ENCODE measurements at regions not wholly inside any gene's neighbourhood (a gene's known extent, or its start where the extent isn't known, plus 50 kb on each side); places are given as distances from the start of the nearest gene placed in this dataset.

- TF ChIP-seq CTCF (IDR thresholded peaks at IDR 0.05; ENCODE audit: borderline replicate concordance, insufficient read depth, low read depth, low read length): no peak
- no peak overlapping the region for H3K4me3 ChIP-seq (ENCODE audit: low read depth, low read length)
Observed at GRCh38 chr4:89665662-89666061, 171.3 kb downstream of the SNCA start.

GRCh38 chr4:89664521-89664920 is 172.4 kb downstream of the SNCA start:
- TF ChIP-seq CTCF (IDR thresholded peaks at IDR 0.05; ENCODE audit: borderline replicate concordance, insufficient read depth, low read depth, low read length): no peak
- H3K4me3 ChIP-seq (ENCODE audit: low read depth, low read length): no peak overlapping the region

GRCh38 chr4:89661173-89661899 is 175.6 kb downstream of the SNCA start:
- no peak for TF ChIP-seq CTCF (IDR thresholded peaks at IDR 0.05; ENCODE audit: borderline replicate concordance, insufficient read depth, low read depth, low read length)
- no peak overlapping the region for H3K4me3 ChIP-seq (ENCODE audit: low read depth, low read length)

GRCh38 chr4:89660444-89661172 is 176.4 kb downstream of the SNCA start:
- no peak overlapping the region for H3K4me3 ChIP-seq (ENCODE audit: low read depth, low read length)
- TF ChIP-seq CTCF (IDR thresholded peaks at IDR 0.05; ENCODE audit: borderline replicate concordance, insufficient read depth, low read depth, low read length): no peak

GRCh38 chr4:89658701-89659024 is 178.3 kb downstream of the SNCA start:
- no peak overlapping the region for H3K4me3 ChIP-seq (ENCODE audit: low read depth, low read length)
- no peak for TF ChIP-seq CTCF (IDR thresholded peaks at IDR 0.05; ENCODE audit: borderline replicate concordance, insufficient read depth, low read depth, low read length)

- TF ChIP-seq CTCF (IDR thresholded peaks at IDR 0.05; ENCODE audit: borderline replicate concordance, insufficient read depth, low read depth, low read length): no peak
- H3K4me3 ChIP-seq (ENCODE audit: low read depth, low read length): no peak overlapping the region
Observed at GRCh38 chr4:89657931-89658700, 178.8 kb downstream of the SNCA start.

All from GM12875 (cell line).